ENCODE measurements at regions not wholly inside any gene's neighbourhood (a gene's known extent, or its start where the extent isn't known, plus 50 kb on each side); places are given as distances from the start of the nearest gene placed in this dataset.

DNA sequence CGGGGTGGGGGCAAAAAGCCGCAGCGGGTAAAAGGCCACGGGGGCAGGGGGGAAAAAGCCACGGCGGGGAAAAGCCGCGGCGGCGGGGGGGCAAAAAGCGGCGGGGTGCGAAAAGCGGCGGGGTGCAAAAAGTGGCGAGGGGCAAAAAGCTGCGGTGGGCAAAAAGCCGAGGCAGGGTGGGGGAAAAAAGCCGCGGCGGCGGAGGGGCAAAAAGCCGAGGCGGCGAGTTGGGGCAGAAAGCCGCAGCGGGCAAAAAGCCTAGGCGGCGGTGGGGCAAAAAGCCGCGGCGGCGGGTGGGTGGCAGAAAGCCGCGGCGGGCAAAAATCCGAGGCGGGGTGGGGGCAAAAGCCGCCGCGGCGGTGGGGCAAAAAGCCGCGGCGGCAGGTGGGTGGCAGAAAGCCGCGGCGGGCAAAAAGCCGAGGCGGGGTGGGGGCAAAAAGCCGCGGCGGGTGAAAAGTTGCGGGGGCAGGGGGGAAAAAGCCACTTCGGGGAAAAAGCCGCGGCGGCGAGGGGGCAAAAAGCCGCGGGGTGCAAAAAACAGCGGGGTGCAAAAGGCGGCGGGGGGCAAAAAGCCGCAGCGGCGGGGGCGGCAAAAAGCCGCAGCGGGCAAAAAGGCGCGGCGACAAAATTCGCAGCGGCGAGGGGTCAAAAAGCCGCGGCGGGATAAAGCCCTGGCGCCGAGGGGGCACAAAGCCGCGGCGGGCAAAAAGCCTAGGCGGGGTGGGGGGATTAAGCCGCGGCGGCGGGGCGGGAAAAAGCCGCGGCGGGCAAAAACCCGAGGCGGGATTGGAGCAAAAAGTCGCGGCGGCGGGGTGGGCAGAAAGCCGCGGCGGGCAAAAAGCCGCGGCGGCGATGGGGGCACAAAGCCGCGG is 3901.2 kb downstream of the SRGAP2C start:
- POLR2A ChIA-PET = no interaction called here
- no peak overlapping the region for H3K27ac Mint-ChIP-seq (ENCODE audit: unreplicated experiment)
- H3K36me3 Mint-ChIP-seq (ENCODE audit: insufficient read depth, unreplicated experiment) = peaks cover 13% of the 10 kb centered on the region

DNA sequence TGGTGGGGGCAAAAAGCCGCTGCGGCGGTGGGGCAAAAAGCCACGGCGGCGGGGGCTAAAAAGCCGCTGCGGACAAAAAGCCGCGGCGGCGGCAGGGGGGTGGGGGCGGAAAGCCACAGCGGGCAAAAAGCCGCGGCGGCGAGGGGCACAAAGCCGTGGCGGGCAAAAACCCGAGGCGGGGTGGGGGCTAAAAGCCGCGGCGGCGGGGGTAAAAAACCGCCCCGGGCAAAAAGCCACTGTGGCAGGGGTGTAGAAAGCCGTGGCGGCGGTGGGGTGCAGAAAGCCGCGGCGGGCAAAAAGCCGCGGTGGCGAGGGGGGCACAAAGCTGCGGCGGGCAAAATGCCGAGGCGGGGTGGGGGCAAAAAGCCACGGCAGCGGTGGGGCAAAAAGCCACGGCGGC is 3901.8 kb downstream of the SRGAP2C start:
- Mint-ChIP-seq H3K36me3 (ENCODE audit: insufficient read depth, unreplicated experiment) (peaks cover 13% of the 10 kb centered on the region), H3K4me3 (ENCODE audit: unreplicated experiment) (no peak overlapping the region), H3K4me1 (ENCODE audit: low read depth, unreplicated experiment) (no peaks in the 10 kb centered on the region), H3K27me3 (ENCODE audit: insufficient read depth, unreplicated experiment) (no peaks in the 10 kb centered on the region), H3K9me3 (ENCODE audit: unreplicated experiment) (peaks cover 50% of the 10 kb centered on the region), H3K27ac (ENCODE audit: unreplicated experiment) (no peak overlapping the region)
- BruUV-seq (replicated peaks) = no TSS peak
- intact Hi-C loops (cut with micrococcal nuclease; ENCODE audit: unreplicated experiment) = no loop called here
- Histone ChIP-seq H3K9me3 (peaks cover 3% of the 10 kb centered on the region; the same call in 1 of the 2 replicates), H3K27me3 (replicated peaks; ENCODE audit: control insufficient read depth, insufficient read depth, low read length) (no peaks in the 10 kb centered on the region), H3K36me3 (ENCODE audit: control insufficient read depth, insufficient read depth, low read length) (no peaks in the 10 kb centered on the region), H3K4me3 (ENCODE audit: low read depth, low read length) (no peak overlapping the region), H3K4me1 (no peaks in the 10 kb centered on the region)
- TF ChIP-seq, protein P1, sequence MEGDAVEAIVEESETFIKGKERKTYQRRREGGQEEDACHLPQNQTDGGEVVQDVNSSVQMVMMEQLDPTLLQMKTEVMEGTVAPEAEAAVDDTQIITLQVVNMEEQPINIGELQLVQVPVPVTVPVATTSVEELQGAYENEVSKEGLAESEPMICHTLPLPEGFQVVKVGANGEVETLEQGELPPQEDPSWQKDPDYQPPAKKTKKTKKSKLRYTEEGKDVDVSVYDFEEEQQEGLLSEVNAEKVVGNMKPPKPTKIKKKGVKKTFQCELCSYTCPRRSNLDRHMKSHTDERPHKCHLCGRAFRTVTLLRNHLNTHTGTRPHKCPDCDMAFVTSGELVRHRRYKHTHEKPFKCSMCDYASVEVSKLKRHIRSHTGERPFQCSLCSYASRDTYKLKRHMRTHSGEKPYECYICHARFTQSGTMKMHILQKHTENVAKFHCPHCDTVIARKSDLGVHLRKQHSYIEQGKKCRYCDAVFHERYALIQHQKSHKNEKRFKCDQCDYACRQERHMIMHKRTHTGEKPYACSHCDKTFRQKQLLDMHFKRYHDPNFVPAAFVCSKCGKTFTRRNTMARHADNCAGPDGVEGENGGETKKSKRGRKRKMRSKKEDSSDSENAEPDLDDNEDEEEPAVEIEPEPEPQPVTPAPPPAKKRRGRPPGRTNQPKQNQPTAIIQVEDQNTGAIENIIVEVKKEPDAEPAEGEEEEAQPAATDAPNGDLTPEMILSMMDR (IDR thresholded peaks at IDR 0.05; ENCODE audit: insufficient read depth in 1 of 2, low read depth in 1 of 2, low read length in 1 of 2, severe bottlenecking in 1 of 2, unreplicated experiment in 1 of 2) = no peak
- DNase-seq = no peak
- ChIA-PET POLR2A (no interaction called here), CTCF (no interaction called here)

More for the DNA sequence above, 3901.2 kb downstream of the SRGAP2C start:
- CTCF ChIA-PET = no interaction called here
- no peak for DNase-seq
- intact Hi-C loops (cut with micrococcal nuclease; ENCODE audit: unreplicated experiment) = no loop called here
- Histone ChIP-seq H3K4me1 (no peaks in the 10 kb centered on the region), H3K36me3 (ENCODE audit: control insufficient read depth, insufficient read depth, low read length) (no peaks in the 10 kb centered on the region), H3K9me3 (peaks cover 3% of the 10 kb centered on the region; the same call in 1 of the 2 replicates), H3K4me3 (ENCODE audit: low read depth, low read length) (no peak overlapping the region), H3K27me3 (replicated peaks; ENCODE audit: control insufficient read depth, insufficient read depth, low read length) (no peaks in the 10 kb centered on the region)
- TF ChIP-seq, protein P1 (IDR thresholded peaks at IDR 0.05; ENCODE audit: insufficient read depth in 1 of 2, low read depth in 1 of 2, low read length in 1 of 2, severe bottlenecking in 1 of 2, unreplicated experiment in 1 of 2) = no peak
- Mint-ChIP-seq H3K9me3 (ENCODE audit: unreplicated experiment) (peaks cover 50% of the 10 kb centered on the region), H3K4me1 (ENCODE audit: low read depth, unreplicated experiment) (no peaks in the 10 kb centered on the region), H3K27me3 (ENCODE audit: insufficient read depth, unreplicated experiment) (no peaks in the 10 kb centered on the region), H3K4me3 (ENCODE audit: unreplicated experiment) (no peak overlapping the region)
- no TSS peak for BruUV-seq (replicated peaks)

DNA sequence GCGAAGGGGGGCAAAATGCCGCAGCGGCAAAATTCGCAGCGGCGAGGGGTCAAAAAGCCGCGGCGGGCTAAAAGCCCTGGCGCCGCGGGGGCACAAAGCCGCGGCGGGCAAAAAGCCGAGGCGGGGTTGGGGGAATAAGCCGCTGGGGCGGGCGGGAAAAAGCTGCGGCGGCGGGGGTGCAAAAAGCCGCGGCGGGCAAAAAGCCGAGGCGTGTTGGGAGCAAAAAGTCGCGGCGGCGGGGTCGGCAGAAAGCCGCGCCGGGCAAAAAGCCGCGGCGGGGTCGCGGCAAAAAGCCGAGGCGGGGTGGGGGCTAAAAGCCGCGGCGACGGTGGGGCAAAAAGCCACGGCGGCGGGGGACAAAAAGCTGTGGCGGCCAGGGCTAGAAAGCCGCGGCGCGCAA is 3902.5 kb downstream of the SRGAP2C start:
- Mint-ChIP-seq H3K9me3 (ENCODE audit: unreplicated experiment) (peaks cover 45% of the 10 kb centered on the region), H3K4me3 (ENCODE audit: unreplicated experiment) (no peak overlapping the region), H3K4me1 (ENCODE audit: low read depth, unreplicated experiment) (no peaks in the 10 kb centered on the region), H3K27me3 (ENCODE audit: insufficient read depth, unreplicated experiment) (no peaks in the 10 kb centered on the region), H3K36me3 (ENCODE audit: insufficient read depth, unreplicated experiment) (peaks cover 13% of the 10 kb centered on the region), H3K27ac (ENCODE audit: unreplicated experiment) (no peak overlapping the region)
- H3K4me1 ChIP-seq = no peaks in the 10 kb centered on the region
- no peak for DNase-seq
- intact Hi-C loops (cut with micrococcal nuclease; ENCODE audit: unreplicated experiment) = no loop called here
- H3K36me3 ChIP-seq (ENCODE audit: control insufficient read depth, insufficient read depth, low read length) = no peaks in the 10 kb centered on the region
- no peaks in the 10 kb centered on the region for H3K27me3 ChIP-seq (replicated peaks; ENCODE audit: control insufficient read depth, insufficient read depth, low read length)
- ChIA-PET CTCF (no interaction called here), POLR2A (no interaction called here)
- TF ChIP-seq, protein P1 (IDR thresholded peaks at IDR 0.05; ENCODE audit: insufficient read depth in 1 of 2, low read depth in 1 of 2, low read length in 1 of 2, severe bottlenecking in 1 of 2, unreplicated experiment in 1 of 2) = no peak
- 0 out of 2 replicates have a peak, but pooled peaks cover 3% of the 10 kb centered on the region for H3K9me3 ChIP-seq
- H3K4me3 ChIP-seq (ENCODE audit: low read depth, low read length) = no peak overlapping the region
- no TSS peak for BruUV-seq (replicated peaks)

All from Caco-2 (cell line).